GM18519 (cell line): ENCODE measurements at regions not wholly inside any gene's neighbourhood (a gene's known extent, or its start where the extent isn't known, plus 50 kb on each side); places are given as distances from the start of the nearest gene placed in this dataset.

Experiments
- ATAC-seq: cut with Tn5 transposase; IDR thresholded peaks from one replicate; pipeline ENCODE4 v1.9.1; 2021; ENCODE audit warnings: mild to moderate bottlenecking, moderate library complexity; ENCODE audit not compliant: unreplicated experiment, low FRiP score

GRCh38 chr16:63530974-63531373, 1494.7 kb upstream of the CDH8 start:
- ATAC-seq, result no peak

- no peak for ATAC-seq
Observed at GRCh38 chr16:63530208-63530607, 1494.0 kb upstream of the CDH8 start.

GRCh38 chr16:63527404-63527803, 1491.2 kb upstream of the CDH8 start:
- no peak for ATAC-seq

DNA sequence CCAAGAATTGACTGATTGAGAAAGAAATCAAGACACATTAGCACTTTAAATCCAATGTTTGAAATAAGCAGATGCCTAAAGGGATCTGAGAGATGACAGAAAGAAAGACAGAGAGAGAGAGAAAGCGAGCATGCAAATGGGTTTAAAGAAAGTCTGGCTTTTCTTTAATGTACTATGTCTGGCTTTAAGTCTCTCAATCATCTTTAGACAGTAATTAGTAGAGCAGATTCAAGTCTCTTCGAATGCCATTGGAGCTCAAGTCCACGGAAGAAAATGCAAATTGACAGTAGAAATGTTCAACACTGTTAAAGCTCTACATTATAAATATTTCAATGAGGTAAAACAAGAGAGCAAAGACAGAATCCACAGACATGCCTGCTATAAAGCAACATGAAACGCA, 1480.2 kb upstream of the CDH8 start:
- no peak for ATAC-seq

DNA sequence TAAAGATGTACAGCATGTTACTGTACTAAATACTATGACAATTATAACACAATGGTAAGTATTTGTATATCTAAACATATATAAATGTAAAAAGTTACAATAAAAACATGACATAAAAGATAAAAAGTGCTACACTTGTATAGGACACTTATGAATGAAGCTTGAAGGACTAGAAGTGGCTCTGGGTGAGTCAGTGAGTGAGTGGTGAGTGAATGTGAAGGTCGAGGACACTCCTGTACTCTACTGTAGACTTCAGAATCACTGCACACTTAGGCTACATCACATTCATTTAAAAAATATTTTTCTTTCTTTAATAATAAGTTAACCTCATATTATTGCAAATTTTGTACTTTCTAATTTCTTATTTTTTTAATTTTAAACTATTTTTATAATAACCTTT, 1476.7 kb upstream of the CDH8 start:
- ATAC-seq, result no peak

GRCh38 chr16:63497408-63497807, 1461.2 kb upstream of the CDH8 start:
- ATAC-seq, result no peak

DNA sequence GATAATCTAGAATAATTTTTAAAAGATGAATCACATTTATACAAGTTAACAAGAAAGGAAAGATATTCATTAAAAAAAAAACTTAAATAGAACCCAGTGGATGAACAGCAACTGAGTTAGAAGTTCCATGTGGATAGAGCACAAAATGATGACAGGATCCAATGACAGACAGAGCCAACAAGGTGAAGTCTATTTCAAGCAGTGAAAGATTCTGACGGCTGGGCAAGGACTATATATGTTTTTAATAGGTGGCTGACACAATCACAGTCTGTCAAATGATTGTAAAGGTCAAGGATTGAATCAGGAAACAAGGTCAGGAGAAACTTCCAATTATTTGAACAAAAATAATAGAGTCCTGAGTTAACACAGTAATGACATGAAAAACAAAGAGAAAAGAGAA, 1460.0 kb upstream of the CDH8 start:
- ATAC-seq, result no peak

DNA sequence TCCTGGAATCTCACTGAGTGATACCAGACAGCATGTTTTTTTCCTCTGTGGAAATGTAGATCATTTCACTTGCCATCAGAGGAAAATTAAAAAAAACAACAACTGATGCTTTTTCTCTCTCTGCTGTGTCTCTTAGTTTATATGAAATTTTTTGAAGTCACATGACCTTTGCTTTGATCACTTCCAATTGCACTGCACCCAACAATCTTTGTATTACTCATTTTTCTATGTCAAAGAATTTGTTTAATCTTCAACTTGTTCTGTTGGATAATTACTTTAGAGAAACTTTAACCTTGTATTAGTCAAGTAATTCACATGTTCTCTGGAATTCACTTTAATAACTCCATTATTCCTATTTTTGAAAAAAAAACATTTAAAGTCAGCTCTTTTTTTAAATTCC, 1452.7 kb upstream of the CDH8 start:
- no peak for ATAC-seq

DNA sequence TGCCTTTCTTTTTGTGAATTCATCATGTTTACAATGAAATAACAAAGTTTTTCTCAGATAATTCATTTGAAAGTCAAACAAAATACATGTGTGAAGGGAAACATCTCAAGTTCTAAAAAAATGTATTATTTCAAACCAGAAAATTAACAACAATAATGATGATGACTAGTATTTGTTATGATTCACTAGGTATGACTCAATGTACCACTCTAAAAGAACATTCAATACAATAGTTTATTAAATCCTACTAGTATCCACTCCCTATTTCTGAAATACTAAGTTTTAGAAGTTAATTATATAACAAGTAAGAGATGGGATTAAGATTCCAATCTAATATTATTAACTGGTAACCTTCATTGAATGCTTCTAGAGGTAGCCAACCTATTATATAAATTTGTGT, 1444.8 kb upstream of the CDH8 start:
- no peak for ATAC-seq

- no peak for ATAC-seq
Observed at GRCh38 chr16:63473725-63474124, 1437.5 kb upstream of the CDH8 start.

GRCh38 chr16:63467513-63467912, 1431.3 kb upstream of the CDH8 start:
- no peak for ATAC-seq

GRCh38 chr16:63462316-63462715, 1426.1 kb upstream of the CDH8 start:
- no peak for ATAC-seq

GRCh38 chr16:63461248-63461841, 1425.1 kb upstream of the CDH8 start:
- no peak for ATAC-seq

- ATAC-seq, result no peak
Observed at GRCh38 chr16:63458846-63459245, 1422.6 kb upstream of the CDH8 start.

DNA sequence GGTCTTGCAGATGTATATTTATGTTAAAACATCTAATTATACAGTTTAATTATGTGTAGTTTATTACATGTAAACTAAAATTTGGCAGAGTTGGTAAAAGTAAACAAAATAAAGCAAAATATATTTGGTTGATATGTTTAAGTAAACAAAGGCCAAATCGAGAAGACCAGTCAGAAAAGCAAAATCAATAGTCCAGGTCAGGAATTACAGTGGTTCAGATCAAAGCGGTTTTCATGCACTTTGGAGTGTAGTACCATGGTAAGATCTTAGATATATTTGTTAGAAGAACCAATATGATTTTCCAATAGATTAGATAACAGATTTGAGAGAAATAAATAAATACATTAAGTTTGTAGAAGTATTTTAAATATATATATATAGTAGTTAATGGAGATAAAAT, 1421.6 kb upstream of the CDH8 start:
- no peak for ATAC-seq

- no peak for ATAC-seq
Observed at GRCh38 chr16:63453261-63453660, 1417.0 kb upstream of the CDH8 start.

- no peak for ATAC-seq
Observed at GRCh38 chr16:63447121-63447520, 1410.9 kb upstream of the CDH8 start.

- ATAC-seq, result no peak
Observed at GRCh38 chr16:63442246-63442645, 1406.0 kb upstream of the CDH8 start.

GRCh38 chr16:63426275-63426870, 1390.1 kb upstream of the CDH8 start:
- ATAC-seq, result no peak

DNA sequence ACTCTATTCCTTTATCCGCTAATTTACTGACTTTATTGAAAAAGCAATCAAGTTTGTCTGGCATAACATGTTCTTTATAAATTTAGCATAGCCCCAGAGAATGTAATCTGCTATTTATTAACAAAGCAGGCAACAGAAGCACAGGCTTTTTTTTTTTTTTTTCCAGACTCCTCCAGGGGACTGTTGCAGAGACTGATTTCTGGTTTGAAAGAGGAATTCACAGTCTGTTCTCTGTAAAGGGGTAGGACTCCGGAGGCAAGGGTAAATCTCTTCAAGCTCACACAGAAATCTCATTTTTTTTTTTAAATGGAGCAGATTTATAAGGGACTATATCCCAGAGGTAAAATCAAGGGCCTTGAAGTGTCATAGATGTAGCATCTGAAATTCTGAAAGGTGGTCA, 1386.5 kb upstream of the CDH8 start:
- no peak for ATAC-seq

- ATAC-seq, result no peak
Observed at GRCh38 chr16:63416712-63417111, 1380.5 kb upstream of the CDH8 start.

GRCh38 chr16:63415014-63415413, 1378.8 kb upstream of the CDH8 start:
- ATAC-seq, result no peak

DNA sequence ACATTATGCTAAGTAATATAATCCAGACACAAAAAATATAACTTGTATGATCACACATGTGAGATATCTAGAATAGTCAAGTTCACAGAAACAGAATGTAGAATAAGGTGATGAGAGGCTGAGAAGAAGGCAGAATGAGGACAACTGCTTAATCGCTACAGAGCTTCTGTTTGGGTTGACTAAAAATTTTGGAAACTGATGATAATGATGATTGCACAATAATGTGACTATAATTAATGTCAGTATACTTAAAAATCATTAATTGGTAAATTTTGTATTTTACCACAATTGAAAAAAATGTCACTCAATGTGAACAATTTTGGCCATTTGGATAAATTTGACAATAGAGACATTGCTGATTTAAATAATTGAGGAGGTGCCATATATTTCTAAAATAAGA, 1374.4 kb upstream of the CDH8 start:
- no peak for ATAC-seq
